HG03175 (cell line): ENCODE measurements at regions not wholly inside any gene's neighbourhood (a gene's known extent, or its start where the extent isn't known, plus 50 kb on each side); places are given as distances from the start of the nearest gene placed in this dataset.

Experiments
- ATAC-seq: cut with Tn5 transposase; IDR thresholded peaks from one replicate; pipeline ENCODE4 v1.9.1; 2021; ENCODE audit warnings: mild to moderate bottlenecking, moderate library complexity; ENCODE audit not compliant: unreplicated experiment

DNA sequence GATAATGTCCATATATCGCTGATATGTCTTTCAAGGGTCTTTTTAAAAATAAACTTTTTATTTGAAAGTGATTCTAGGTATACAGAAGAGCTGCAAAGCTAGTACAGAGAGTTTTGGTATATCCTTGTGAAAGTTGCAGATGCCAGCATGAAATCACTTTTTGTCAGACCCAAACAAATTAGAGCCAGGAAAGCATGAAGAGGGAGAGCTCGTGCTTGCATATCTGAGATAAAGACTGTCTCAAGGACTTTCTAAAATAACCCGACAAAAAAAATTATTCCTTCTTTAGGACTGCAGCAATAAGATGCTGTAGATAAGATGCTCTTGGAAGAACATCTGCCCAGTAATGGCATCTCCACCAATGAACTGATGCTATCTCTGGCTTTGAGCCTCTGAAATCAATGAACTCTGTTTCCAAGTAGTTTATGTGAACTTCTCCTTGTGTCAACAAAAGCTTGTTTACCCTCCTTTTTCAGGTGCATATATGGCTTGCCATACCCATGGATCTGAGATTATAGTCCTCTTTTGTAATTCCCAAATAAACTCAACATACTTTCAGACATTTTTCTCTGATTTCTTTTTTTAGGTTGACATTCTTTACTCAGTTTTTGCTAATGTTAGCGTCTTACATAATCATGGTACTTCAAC is 774.6 kb upstream of the FAM98A start:
- no peak for ATAC-seq

- ATAC-seq: no peak
Observed at GRCh38 chr2:34372967-34373366, 773.9 kb upstream of the FAM98A start.

DNA sequence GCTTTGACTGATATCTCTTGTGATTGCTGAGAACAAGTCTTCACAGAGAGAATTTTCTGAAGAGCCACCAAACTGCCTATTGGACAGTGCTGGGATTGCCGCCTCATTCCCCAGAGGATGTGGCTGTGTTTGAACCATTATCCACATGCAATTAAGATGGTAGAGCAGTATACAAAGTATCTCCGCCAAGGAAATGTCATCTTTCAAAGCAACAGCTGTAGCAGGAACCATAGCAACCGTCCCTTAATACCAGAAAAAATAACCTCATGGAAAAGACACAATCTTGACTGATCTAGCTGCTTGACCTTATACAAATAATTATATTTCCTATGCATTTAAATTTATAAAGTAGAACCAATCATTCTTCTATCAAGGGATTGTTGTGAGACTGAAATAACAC is 772.6 kb upstream of the FAM98A start:
- ATAC-seq: no peak

GRCh38 chr2:34368304-34368703 is 769.2 kb upstream of the FAM98A start:
- no peak for ATAC-seq

DNA sequence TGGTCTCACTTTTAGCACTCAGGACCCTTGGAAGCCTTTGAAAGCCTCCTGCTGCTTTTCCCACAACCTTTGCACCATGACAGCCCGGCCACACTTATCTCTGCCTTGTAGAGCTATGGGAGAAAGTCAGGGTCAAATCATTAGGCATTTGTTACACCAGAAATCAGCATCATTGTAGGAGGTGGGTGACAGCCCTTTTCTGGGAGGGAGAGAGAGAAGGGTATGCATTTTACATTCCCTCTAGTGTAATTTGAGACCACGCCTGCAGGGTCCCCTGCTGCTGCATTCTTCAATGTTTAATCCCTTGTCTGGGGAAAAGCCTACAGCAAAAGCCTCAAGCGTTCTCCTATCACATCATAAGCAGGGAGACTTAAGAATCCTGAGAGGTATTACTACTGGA is 766.8 kb upstream of the FAM98A start:
- ATAC-seq: no peak

DNA sequence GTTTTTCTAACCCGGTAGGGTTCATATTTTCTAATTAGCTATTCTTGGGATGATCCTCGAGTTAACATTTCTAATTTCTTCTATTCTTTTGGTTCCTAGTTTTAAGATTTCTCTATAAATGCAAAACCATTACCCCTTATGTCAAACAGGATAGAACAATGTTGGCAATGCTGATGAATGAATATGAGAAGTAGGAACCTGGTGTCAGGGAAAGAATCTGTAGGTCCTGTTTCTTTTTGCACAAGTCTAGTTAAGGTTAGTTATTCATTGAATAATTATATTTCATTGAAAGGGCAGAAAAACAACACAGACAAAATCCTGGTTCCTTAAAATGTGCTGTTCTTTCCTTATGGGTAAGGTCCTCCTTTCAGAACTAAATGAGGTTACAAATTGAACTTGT is 766.4 kb upstream of the FAM98A start:
- ATAC-seq: no peak

GRCh38 chr2:34353509-34354113 is 754.5 kb upstream of the FAM98A start:
- ATAC-seq: no peak

DNA sequence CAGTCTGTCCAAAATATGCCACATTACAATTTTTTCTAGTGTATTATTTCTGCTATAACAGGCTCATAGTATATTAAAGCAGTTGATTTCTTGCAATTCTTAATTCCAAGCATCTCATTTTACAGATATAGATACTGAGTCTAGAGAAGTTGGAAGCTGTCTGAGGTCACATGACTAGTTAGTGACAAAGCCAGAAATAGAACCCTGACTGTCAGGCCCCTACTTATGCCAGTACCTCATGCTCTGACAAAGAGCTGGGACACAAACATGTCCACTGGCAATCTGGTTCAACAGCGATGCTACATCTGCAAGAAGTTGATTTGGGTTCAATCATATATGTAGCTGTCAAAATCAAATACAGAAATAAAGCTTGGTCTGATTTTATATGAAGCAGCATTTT is 750.4 kb upstream of the FAM98A start:
- no peak for ATAC-seq

GRCh38 chr2:34345030-34345429 is 745.9 kb upstream of the FAM98A start:
- ATAC-seq: no peak

DNA sequence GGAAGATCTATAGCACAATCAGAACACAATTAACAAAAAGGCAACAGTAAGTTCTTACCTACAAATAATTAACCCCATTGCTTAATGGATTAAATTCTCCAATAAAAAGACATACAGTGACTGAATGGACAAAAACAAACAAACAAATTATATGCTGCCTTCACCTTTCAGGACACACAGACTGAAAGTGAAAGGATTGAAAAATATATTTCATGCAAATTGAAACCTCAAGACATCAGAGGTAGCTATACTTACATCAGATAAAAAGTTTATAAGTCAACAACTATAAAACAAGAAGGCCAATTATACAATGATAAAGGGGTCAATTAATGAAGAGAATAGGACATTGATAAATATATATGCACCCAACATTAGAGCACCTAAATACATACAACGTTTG is 741.2 kb upstream of the FAM98A start:
- ATAC-seq: no peak

DNA sequence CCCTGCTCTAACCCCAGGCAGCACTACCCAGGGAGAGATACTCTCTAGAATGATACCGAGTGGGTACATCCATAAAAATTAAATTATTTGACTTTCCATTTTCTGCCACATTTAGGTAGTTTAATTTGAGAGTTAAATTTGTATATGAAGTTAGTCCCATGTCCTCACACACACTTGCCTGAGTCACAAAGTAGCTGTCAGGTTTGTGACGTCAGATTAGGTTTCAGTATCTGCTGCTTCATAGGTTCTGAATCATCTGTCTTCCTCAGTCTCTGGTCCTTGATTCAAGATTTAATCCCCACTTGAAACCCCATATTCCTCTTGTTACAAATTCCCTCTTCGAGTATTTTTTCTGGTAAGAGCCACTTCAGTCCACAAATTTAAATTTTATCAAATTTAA is 738.6 kb upstream of the FAM98A start:
- no peak for ATAC-seq

DNA sequence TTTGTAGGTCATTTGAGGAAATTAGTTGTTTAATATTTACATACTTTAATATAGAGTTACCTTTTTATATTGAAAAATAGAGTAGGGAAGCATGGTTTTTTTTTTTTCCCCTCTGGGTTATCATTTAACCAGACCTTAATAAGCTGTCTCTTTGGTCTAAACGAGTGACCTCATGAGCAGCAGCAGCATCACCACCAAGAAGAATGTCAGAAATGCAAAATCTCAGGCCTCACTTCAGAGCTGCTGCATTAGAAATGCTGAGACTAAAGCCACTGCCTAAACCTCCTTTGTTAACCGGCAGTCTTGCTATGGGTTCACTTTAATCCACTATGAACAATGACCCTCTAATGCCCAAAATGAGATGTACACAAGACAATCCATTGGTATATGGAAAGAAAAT is 733.7 kb upstream of the FAM98A start:
- no peak for ATAC-seq

DNA sequence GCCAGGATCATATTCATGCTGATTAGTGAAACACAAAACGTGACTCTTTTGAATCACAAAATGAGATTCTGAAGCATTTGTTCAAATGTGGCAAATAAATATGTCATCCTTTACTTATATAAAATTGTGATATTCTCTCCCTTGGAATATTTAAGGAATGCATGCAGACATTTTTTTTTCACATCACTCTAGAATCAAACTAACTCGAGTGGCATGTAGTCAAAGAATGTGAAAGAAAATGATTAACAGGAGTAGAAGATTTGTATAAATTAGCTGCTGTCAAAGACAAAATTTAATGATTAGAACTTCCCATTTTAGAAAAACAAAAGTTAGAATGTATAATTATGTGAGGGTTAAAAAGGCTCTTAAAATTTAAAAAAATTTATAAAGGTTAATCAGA is 721.0 kb upstream of the FAM98A start:
- ATAC-seq: no peak

DNA sequence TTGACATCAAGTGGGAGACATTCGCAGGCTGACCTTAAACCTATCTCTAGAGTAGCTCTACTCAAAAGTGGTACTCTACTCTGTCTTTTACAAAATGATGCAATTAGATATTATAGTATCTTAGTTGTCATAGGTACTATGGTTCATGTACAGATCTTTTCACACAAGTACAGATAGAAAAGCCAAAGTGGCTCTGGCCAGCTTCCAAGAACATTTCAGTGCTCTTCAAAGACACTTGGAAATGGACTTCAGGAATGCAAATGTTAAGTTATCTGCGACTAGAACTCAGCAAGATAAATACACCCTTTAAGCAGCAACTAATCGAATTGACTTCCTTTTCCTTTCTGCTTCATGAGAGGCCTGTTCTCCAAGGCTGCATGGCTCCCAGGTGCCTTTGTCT is 718.7 kb upstream of the FAM98A start:
- no peak for ATAC-seq

DNA sequence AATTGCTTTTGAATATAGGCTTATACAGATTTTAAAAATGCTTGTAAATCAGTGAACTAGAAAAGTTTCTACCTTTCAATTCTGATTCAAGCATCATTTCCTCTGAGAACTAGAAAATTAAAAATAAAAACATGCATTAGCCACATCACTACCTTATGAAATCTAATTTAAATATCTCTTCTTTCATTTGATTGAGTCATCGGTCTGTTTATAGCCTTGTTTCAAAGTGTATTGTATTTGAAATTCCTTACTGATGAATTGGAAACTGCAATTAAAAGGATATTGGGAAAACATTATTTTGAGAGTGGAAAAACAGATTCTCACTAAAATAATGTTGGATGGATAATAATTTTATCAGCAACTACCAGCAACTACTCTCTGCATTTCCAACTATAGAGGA is 717.7 kb upstream of the FAM98A start:
- no peak for ATAC-seq

GRCh38 chr2:34311816-34312215 is 712.7 kb upstream of the FAM98A start:
- ATAC-seq: no peak

- ATAC-seq: no peak
Observed at GRCh38 chr2:34308140-34308539, 709.0 kb upstream of the FAM98A start.

DNA sequence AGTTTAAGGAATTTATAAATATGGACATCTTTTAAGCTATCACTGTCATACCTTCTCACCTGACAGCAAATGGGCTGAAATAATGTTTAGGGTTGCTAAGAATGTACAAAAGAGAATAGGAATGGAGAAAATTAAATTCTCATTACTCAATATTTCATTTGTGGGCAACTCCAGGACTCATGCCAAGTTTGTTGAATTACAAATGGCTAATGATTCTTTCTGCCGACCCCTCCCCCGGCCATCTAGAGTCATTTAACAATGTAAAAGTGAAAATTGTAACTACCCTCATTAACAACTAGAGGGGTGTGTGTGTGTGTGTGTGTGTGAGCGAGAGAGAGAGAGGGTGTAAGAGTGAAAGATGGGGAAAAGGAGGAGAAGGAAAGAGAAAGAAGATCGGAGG is 708.5 kb upstream of the FAM98A start:
- no peak for ATAC-seq

- ATAC-seq: no peak
Observed at GRCh38 chr2:34306745-34307144, 707.6 kb upstream of the FAM98A start.

- ATAC-seq: no peak
Observed at GRCh38 chr2:34305587-34305986, 706.5 kb upstream of the FAM98A start.

GRCh38 chr2:34294961-34295360 is 695.9 kb upstream of the FAM98A start:
- no peak for ATAC-seq

DNA sequence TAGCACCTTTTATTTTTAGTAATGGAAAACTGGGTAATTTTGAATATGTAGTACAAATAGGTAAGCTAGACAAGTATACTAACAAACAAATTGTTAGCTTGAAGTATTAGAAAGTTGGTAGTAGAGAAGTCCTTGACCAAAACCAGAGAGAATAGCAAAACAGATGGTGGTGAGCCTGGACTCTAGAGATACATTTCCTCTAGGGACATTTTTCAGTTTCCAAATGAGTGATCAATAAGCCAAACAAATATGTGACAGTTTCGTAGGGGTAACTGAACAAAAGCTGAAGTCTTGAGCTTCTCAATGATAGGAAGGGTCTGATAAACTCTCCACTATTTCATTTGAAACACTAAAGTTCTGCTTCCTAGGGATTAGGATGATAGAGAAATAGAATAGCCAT is 692.0 kb upstream of the FAM98A start:
- peak; percentile 74 for ATAC-seq

DNA sequence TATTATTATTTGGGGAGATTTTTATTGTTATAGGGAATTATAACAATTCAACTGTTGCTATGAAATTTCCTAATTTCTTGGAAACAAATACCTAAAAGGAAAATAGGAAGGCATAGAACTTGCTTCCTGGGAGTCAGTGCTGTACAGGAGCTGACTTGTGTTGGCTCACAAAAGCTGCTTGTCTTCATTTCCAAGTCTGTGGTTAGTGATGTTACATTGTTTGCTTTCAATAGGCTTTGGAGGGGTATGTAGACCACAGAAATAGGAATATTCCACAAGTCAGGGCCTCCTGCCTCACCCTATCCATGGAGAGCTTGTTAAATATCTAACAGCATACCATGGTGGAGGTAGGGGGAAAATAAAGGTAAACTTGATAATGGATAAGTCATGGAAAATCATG is 688.9 kb upstream of the FAM98A start:
- ATAC-seq: no peak
